GM21515 (cell line): ENCODE measurements at regions not wholly inside any gene's neighbourhood (a gene's known extent, or its start where the extent isn't known, plus 50 kb on each side); places are given as distances from the start of the nearest gene placed in this dataset.
"Not testable (repeated sequence)": the region's sequence is repeated elsewhere in the genome, so short reads cannot be mapped to it uniquely, and the experiment has no call there.

Source experiments
- ATAC-seq: cut with Tn5 transposase; IDR thresholded peaks from one replicate; pipeline ENCODE4 v1.9.1; 2021; ENCODE audit not compliant: unreplicated experiment

- ATAC-seq, result no peak
Observed at GRCh38 chrX:51148848-51149247, 183.8 kb upstream of the NUDT10 start.

GRCh38 chrX:51151734-51152133 is 180.9 kb upstream of the NUDT10 start:
- ATAC-seq, result no peak

GRCh38 chrX:51155157-51155556 is 177.5 kb upstream of the NUDT10 start:
- no peak for ATAC-seq

GRCh38 chrX:51155566-51155965 is 177.1 kb upstream of the NUDT10 start:
- ATAC-seq, result no peak

GRCh38 chrX:51158231-51158630 is 174.4 kb upstream of the NUDT10 start:
- no peak for ATAC-seq

GRCh38 chrX:51159378-51159777 is 173.2 kb upstream of the NUDT10 start:
- not testable (repeated sequence) for ATAC-seq

- no peak for ATAC-seq
Observed at GRCh38 chrX:51163730-51164129, 168.9 kb upstream of the NUDT10 start.

- not testable (repeated sequence) for ATAC-seq
Observed at GRCh38 chrX:51178356-51178900, 154.2 kb upstream of the NUDT10 start.

- not testable (repeated sequence) for ATAC-seq
Observed at GRCh38 chrX:51179805-51180204, 152.8 kb upstream of the NUDT10 start.

GRCh38 chrX:51182545-51182944 is 150.1 kb upstream of the NUDT10 start:
- no peak for ATAC-seq

- ATAC-seq, result no peak
Observed at GRCh38 chrX:51192104-51192503, 140.5 kb upstream of the NUDT10 start.

GRCh38 chrX:51215266-51215665 is 117.4 kb upstream of the NUDT10 start:
- no peak for ATAC-seq

GRCh38 chrX:51215856-51216255 is 116.8 kb upstream of the NUDT10 start:
- no peak for ATAC-seq

GRCh38 chrX:51242212-51242611 is 90.4 kb upstream of the NUDT10 start:
- ATAC-seq, result no peak

- ATAC-seq, result no peak
Observed at GRCh38 chrX:51257490-51257889, 75.1 kb upstream of the NUDT10 start.

- not testable (repeated sequence) for ATAC-seq
Observed at GRCh38 chrX:51262271-51262670, 70.4 kb upstream of the NUDT10 start.

- ATAC-seq, result no peak
Observed at GRCh38 chrX:51272638-51273037, 60.0 kb upstream of the NUDT10 start.

GRCh38 chrX:51281758-51282318 is 50.8 kb upstream of the NUDT10 start:
- no peak for ATAC-seq
